Thyroid gland (tissue), 4 donors: ENCODE measurements at regions not wholly inside any gene's neighbourhood (a gene's known extent, or its start where the extent isn't known, plus 50 kb on each side); places are given as distances from the start of the nearest gene placed in this dataset.

Experiments used
- DNase-seq, 2 donors: peaks; one replicate each; pipeline ENCODE4 v3.0.0-alpha.2; 2019
- H3K27ac ChIP-seq, 3 donors: fragments of 200-600 bp; sonication (generic); 1 replicate in 2 of 3; 2 replicates in 1 of 3; pipeline ENCODE4 v1.5.1; 2016 to 2019; ENCODE audit warnings: mild to moderate bottlenecking in 1 of 3, moderate library complexity in 1 of 3
- H3K27me3 ChIP-seq: fragments of 200-600 bp; sonication (generic); one replicate; pipeline ENCODE4 v1.5.1; 2019
- H3K36me3 ChIP-seq, 2 donors: fragments of 200-600 bp; sonication (generic); one replicate each; pipeline ENCODE4 v1.5.1; 2016 to 2019
- H3K4me1 ChIP-seq, 2 donors: fragments of 200-600 bp; sonication (generic); one replicate each; pipeline ENCODE4 v1.5.1; 2017 to 2019
- H3K4me3 ChIP-seq, 3 donors: fragments of 200-600 bp; sonication (generic); replicated peaks in 1 of 3; 1 replicate in 2 of 3; 2 replicates in 1 of 3; pipeline ENCODE4 v1.5.1; 2016; ENCODE audit warnings: mild to moderate bottlenecking in 1 of 3
- H3K9me3 ChIP-seq: fragments of 200-600 bp; sonication (generic); one replicate; pipeline ENCODE4 v1.5.1; 2017
- POLR2A ChIP-seq, 2 donors: fragments of 450-650 bp; IDR thresholded peaks; one replicate each; pipeline ENCODE4 v1.6.1; 2017; ENCODE audit warnings: antibody characterized with exemption in 2 of 2, mild to moderate bottlenecking in 2 of 2, moderate library complexity in 1 of 2
- WGBS, 2 donors: methylation state at CpG; one replicate each; pipeline ENCODE4 v1.1.5; 2017; 5-methylcytosine and 5-hydroxymethylcytosine counted together
- intact Hi-C: fragments of 100-400 bp; cut with DNase I; formaldehyde crosslinking; loops from one replicate; pipeline ENCODE4 v1.15.1; 2023
- TF ChIP-seq, protein P1 (sequence below), 6 experiments: fragments of 200-600 bp in 3 of 6; fragments of 450-650 bp in 3 of 6; sonication (generic) in 3 of 6; IDR thresholded peaks; one replicate each; pipeline ENCODE4 v1.5.1; 2016 to 2019; ENCODE audit warnings: antibody characterized with exemption in 6 of 6, mild to moderate bottlenecking in 2 of 6, inconsistent platforms in 1 of 6, moderate library complexity in 1 of 6

DNA sequence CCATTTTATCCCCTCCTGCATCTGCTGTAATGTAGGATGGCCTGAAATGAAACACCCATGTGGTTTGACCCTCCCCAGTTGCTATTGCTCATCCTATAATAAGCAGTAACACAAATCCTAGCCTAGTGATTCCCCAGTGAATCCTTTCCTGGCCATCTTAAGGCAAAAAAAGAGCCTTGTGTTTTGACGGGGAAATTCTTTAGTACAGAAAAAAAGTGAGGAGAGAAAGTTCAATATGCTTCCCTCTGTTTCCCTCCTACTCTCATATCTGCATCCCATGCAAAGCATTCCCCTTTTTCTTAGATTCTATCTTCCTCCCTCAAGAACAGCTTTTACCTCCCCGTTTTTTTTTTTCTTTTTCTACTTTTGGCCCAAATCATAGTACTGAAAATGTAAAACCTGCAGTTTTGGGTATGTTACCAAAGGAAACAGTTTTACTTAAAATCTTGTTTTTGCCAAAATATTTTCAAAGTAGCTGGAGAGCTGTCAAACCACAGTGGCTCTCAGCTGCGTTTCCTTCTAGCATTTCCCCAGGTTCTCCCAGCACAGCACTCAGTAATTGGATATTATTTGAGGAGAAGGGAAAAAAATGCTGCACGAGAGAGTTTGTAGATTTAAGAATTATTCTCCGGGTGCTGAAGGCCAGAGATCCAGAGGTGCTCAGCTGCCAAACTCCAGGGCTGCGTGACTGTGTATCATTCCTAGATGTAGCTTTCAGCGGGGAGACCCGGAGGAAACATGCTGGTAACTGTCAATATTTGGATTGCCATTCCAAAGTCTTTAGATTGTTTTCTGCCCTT lies 321.4 kb downstream of the NPR3 start:
- Histone ChIP-seq H3K9me3 (no peaks in the 10 kb centered on the region), H3K36me3 (no peaks in the 10 kb centered on the region), H3K27ac (no peak overlapping the region), H3K27me3 (no peaks in the 10 kb centered on the region), H3K4me1 (no peaks in the 10 kb centered on the region), H3K4me3 (no peak overlapping the region)
- DNase-seq: no peak
- 29 to 40% methylated on average over 8 of the region's 8 CpGs for WGBS, 2 donors
- intact Hi-C loops: no loop called here
- no peak for TF ChIP-seq POLR2A (IDR thresholded peaks at IDR 0.05)
- TF ChIP-seq, protein P1, sequence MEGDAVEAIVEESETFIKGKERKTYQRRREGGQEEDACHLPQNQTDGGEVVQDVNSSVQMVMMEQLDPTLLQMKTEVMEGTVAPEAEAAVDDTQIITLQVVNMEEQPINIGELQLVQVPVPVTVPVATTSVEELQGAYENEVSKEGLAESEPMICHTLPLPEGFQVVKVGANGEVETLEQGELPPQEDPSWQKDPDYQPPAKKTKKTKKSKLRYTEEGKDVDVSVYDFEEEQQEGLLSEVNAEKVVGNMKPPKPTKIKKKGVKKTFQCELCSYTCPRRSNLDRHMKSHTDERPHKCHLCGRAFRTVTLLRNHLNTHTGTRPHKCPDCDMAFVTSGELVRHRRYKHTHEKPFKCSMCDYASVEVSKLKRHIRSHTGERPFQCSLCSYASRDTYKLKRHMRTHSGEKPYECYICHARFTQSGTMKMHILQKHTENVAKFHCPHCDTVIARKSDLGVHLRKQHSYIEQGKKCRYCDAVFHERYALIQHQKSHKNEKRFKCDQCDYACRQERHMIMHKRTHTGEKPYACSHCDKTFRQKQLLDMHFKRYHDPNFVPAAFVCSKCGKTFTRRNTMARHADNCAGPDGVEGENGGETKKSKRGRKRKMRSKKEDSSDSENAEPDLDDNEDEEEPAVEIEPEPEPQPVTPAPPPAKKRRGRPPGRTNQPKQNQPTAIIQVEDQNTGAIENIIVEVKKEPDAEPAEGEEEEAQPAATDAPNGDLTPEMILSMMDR (IDR thresholded peaks at IDR 0.05): no peak

DNA sequence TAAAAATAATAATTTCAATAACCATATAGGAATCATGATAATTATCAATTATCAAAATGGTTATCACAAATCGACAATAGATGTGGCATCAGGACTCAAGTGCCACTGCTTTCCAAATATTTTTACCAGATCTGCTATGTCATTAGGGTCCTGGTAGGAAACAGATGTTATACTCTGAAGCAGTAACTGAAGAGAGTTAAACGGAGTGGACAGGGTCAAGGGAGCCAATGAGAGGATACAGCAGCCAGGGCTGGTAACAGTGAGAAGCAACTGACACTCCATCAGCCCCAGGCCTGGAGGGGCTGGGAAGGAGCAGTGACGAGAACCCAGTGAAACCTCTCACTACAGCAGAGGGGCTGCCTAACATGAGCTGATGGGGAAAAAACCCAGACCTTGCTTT lies 322.4 kb downstream of the NPR3 start:
- H3K9me3 ChIP-seq: no peaks in the 10 kb centered on the region
- 79 to 80% methylated on average over 3 of the region's 3 CpGs for WGBS, 2 donors
- H3K4me1 ChIP-seq: no peaks in the 10 kb centered on the region
- intact Hi-C loops: no loop called here
- H3K27ac ChIP-seq: no peak overlapping the region
- no peaks in the 10 kb centered on the region for H3K27me3 ChIP-seq
- DNase-seq: no peak
- no peaks in the 10 kb centered on the region for H3K36me3 ChIP-seq
- no peak overlapping the region for H3K4me3 ChIP-seq
- TF ChIP-seq, protein P1 (IDR thresholded peaks at IDR 0.05): no peak
- no peak for TF ChIP-seq POLR2A (IDR thresholded peaks at IDR 0.05)

DNA sequence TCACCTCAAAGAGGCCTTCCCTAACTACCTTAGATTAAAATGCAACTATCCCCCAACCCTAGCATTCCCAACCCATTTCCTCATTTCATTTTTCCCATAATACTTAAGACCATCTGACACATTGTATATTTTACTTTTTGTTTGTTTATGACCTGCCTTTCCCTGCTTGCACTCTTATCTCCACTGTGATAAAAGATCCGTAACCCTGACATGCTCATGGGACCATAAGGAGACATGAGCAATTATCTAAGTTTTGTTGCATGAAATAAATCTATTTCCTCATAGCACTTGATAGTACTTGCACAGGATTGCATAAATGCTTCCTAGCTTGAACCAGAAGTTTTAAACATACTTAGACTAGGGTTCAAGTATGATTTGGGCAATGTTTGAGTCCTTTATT lies 323.7 kb downstream of the NPR3 start:
- Histone ChIP-seq H3K9me3 (no peaks in the 10 kb centered on the region), H3K4me1 (no peaks in the 10 kb centered on the region), H3K4me3 (no peak overlapping the region), H3K27me3 (no peaks in the 10 kb centered on the region), H3K36me3 (no peaks in the 10 kb centered on the region), H3K27ac (no peak overlapping the region)
- TF ChIP-seq POLR2A (IDR thresholded peaks at IDR 0.05): no peak
- TF ChIP-seq, protein P1 (IDR thresholded peaks at IDR 0.05): no peak
- WGBS, 2 donors: 91% methylated on average over 1 of the region's 1 CpG
- intact Hi-C loops: no loop called here
- DNase-seq: no peak

DNA sequence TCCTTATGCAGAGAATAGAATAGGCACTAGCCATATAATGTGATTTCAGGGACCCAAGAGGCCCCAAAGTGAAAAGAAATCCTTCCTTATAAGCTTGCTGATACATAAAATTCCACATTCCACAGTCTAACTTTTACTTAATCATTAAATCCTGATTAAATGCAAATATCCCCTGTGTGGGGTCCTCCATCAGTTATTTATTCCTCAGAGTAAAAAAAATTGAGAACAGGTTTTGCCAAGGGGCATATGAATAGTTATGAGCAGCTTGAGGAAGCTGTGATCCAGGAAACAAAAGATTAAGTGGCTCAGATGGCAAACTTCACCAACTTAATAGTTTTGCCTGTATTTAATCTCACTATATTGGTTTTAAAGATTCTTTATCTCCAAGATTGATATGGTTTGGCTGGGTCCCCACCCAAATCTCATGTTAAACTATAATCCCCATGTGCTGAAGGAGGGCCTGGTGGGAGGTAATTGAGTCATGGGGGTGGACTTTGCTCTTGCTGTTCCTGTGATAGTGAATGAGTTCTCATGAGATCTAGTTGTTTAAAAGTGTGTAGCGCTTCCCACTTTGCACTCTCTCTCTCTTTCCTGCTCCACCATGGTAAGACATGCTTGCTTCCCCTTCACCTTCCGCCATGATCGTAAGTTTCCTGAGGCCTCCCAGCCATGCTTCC lies 324.9 kb downstream of the NPR3 start:
- H3K4me3 ChIP-seq: no peak overlapping the region
- no peaks in the 10 kb centered on the region for H3K27me3 ChIP-seq
- 93 to 94% methylated on average over 3 of the region's 3 CpGs for whole genome bisulfite sequencing, 2 donors
- intact Hi-C loops: no loop called here
- H3K9me3 ChIP-seq: no peaks in the 10 kb centered on the region
- no peaks in the 10 kb centered on the region for H3K36me3 ChIP-seq
- TF ChIP-seq, protein P1 (IDR thresholded peaks at IDR 0.05): no peak
- no peak for TF ChIP-seq POLR2A (IDR thresholded peaks at IDR 0.05)
- H3K4me1 ChIP-seq: no peaks in the 10 kb centered on the region
- H3K27ac ChIP-seq: no peak overlapping the region
- no peak for DNase-seq

DNA sequence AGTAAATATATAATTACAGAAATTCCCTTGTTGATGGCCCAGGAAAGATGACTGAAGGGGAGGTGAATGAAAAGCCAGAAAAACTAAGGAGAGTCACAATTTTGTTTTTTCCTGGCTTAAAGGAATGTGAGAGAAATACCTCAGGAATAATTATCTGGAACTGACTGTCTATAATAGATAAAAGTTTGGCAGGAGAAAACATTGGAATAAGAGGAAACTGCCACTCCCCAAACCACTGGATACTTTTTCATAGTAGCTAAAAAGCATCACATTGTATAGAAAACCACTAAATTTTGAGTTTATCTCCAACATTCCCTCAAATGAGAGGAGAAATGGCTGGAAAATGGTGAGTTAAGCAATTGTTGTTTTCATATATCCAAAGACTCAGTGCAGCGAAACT lies 326.0 kb downstream of the NPR3 start:
- H3K9me3 ChIP-seq: no peaks in the 10 kb centered on the region
- no peaks in the 10 kb centered on the region for H3K36me3 ChIP-seq
- DNase-seq: no peak
- no peak for TF ChIP-seq POLR2A (IDR thresholded peaks at IDR 0.05)
- TF ChIP-seq, protein P1 (IDR thresholded peaks at IDR 0.05): no peak
- H3K27me3 ChIP-seq: no peaks in the 10 kb centered on the region
- intact Hi-C loops: no loop called here
- H3K4me1 ChIP-seq: no peaks in the 10 kb centered on the region
- H3K4me3 ChIP-seq: no peak overlapping the region
- no peak overlapping the region for H3K27ac ChIP-seq
- 81 to 97% methylated on average over 1 of the region's 1 CpG for WGBS, 2 donors
